ENCODE measurements at regions not wholly inside any gene's neighbourhood (a gene's known extent, or its start where the extent isn't known, plus 50 kb on each side); places are given as distances from the start of the nearest gene placed in this dataset.

GRCh38 chr2:14952400-14952963 is 320.0 kb downstream of the LRATD1 start:
- in situ Hi-C loops (cut with MboI; ENCODE audit: low sequenced_read_pairs in 4 of 4) = no loop called here
- DNase-seq (no peak), ATAC-seq (no peak)
- Histone ChIP-seq H3K27me3 (no peaks in the 10 kb centered on the region), H3K4me3 (no peak overlapping the region), H3K9me3 (no peaks in the 10 kb centered on the region), H3K4me1 (no peaks in the 10 kb centered on the region), H3K27ac (no peak overlapping the region), H3K36me3 (no peaks in the 10 kb centered on the region)
- intact Hi-C loops (cut with DNase I; ENCODE audit: low total_unique reads) = no loop called here
- TF ChIP-seq POLR2A (IDR thresholded peaks at IDR 0.05) (no peak), CTCF (IDR thresholded peaks at IDR 0.05 in 4 of 5, conservative IDR thresholded peaks at IDR 0.05 in 1 of 5) (no peak)

- no peaks in the 10 kb centered on the region for H3K9me3 ChIP-seq
- ATAC-seq (no peak), DNase-seq (no peak)
- H3K4me1 ChIP-seq = no peaks in the 10 kb centered on the region
- no peak overlapping the region for H3K4me3 ChIP-seq
- H3K27me3 ChIP-seq = no peaks in the 10 kb centered on the region
- intact Hi-C loops (cut with DNase I; ENCODE audit: low total_unique reads) (no loop called here), in situ Hi-C loops (cut with MboI; ENCODE audit: low sequenced_read_pairs in 4 of 4) (no loop called here)
- H3K36me3 ChIP-seq = no peaks in the 10 kb centered on the region
- no peak overlapping the region for H3K27ac ChIP-seq
- TF ChIP-seq POLR2A (IDR thresholded peaks at IDR 0.05) (no peak), CTCF (IDR thresholded peaks at IDR 0.05 in 4 of 5, conservative IDR thresholded peaks at IDR 0.05 in 1 of 5) (no peak)
These were observed 328.3 kb downstream of the LRATD1 start for GRCh38 chr2:14960686-14961324.

GRCh38 chr2:14967729-14968128 is 335.2 kb downstream of the LRATD1 start:
- no peak overlapping the region for H3K27ac ChIP-seq
- no peak for ATAC-seq
- TF ChIP-seq POLR2A (IDR thresholded peaks at IDR 0.05) = no peak
- no peak for TF ChIP-seq CTCF (IDR thresholded peaks at IDR 0.05 in 4 of 5, conservative IDR thresholded peaks at IDR 0.05 in 1 of 5)
- no peaks in the 10 kb centered on the region for H3K27me3 ChIP-seq
- no peaks in the 10 kb centered on the region for H3K9me3 ChIP-seq
- in situ Hi-C loops (cut with MboI; ENCODE audit: low sequenced_read_pairs in 4 of 4) = no loop called here
- no peaks in the 10 kb centered on the region for H3K36me3 ChIP-seq
- H3K4me1 ChIP-seq = no peaks in the 10 kb centered on the region
- intact Hi-C loops (cut with DNase I; ENCODE audit: low total_unique reads) = no loop called here
- no peak for DNase-seq
- H3K4me3 ChIP-seq = no peak overlapping the region

- TF ChIP-seq POLR2A (IDR thresholded peaks at IDR 0.05) (no peak), CTCF (IDR thresholded peaks at IDR 0.05 in 4 of 5, conservative IDR thresholded peaks at IDR 0.05 in 1 of 5) (no peak)
These were observed 342.9 kb downstream of the LRATD1 start for GRCh38 chr2:14975381-14975780.

GRCh38 chr2:14977021-14977420 is 344.5 kb downstream of the LRATD1 start:
- in situ Hi-C loops (cut with MboI; ENCODE audit: low sequenced_read_pairs in 4 of 4) = no loop called here
- no peaks in the 10 kb centered on the region for H3K4me1 ChIP-seq
- TF ChIP-seq CTCF (IDR thresholded peaks at IDR 0.05 in 4 of 5, conservative IDR thresholded peaks at IDR 0.05 in 1 of 5) (no peak), POLR2A (IDR thresholded peaks at IDR 0.05) (no peak)
- no peak overlapping the region for H3K27ac ChIP-seq
- ATAC-seq (no peak), DNase-seq (no peak)
- no peak overlapping the region for H3K4me3 ChIP-seq
- H3K9me3 ChIP-seq = no peaks in the 10 kb centered on the region
- intact Hi-C loops (cut with DNase I; ENCODE audit: low total_unique reads) = no loop called here
- H3K27me3 ChIP-seq = no peaks in the 10 kb centered on the region
- no peaks in the 10 kb centered on the region for H3K36me3 ChIP-seq

More at GRCh38 chr2:14975381-14975780, 342.9 kb downstream of the LRATD1 start:
- no peak for ATAC-seq
- no peak for DNase-seq
- Histone ChIP-seq H3K4me1 (no peaks in the 10 kb centered on the region), H3K36me3 (no peaks in the 10 kb centered on the region), H3K27me3 (no peaks in the 10 kb centered on the region), H3K27ac (no peak overlapping the region), H3K4me3 (no peak overlapping the region), H3K9me3 (no peaks in the 10 kb centered on the region)
- in situ Hi-C loops (cut with MboI; ENCODE audit: low sequenced_read_pairs in 4 of 4) (no loop called here), intact Hi-C loops (cut with DNase I; ENCODE audit: low total_unique reads) (no loop called here)

Data from gastrocnemius medialis (tissue), 4 donors.